Thyroid gland (tissue), 4 donors: ENCODE measurements at regions not wholly inside any gene's neighbourhood (a gene's known extent, or its start where the extent isn't known, plus 50 kb on each side); places are given as distances from the start of the nearest gene placed in this dataset.

Source experiments
- CTCF ChIP-seq, 6 experiments: fragments of 200-600 bp in 3 of 6; fragments of 450-650 bp in 3 of 6; sonication (generic) in 3 of 6; IDR thresholded peaks; one replicate each; pipeline ENCODE4 v1.5.1; 2016 to 2019; ENCODE audit warnings: antibody characterized with exemption in 6 of 6, mild to moderate bottlenecking in 2 of 6, inconsistent platforms in 1 of 6, moderate library complexity in 1 of 6
- POLR2A ChIP-seq, 2 donors: fragments of 450-650 bp; IDR thresholded peaks; one replicate each; pipeline ENCODE4 v1.6.1; 2017; ENCODE audit warnings: antibody characterized with exemption in 2 of 2, mild to moderate bottlenecking in 2 of 2, moderate library complexity in 1 of 2

DNA sequence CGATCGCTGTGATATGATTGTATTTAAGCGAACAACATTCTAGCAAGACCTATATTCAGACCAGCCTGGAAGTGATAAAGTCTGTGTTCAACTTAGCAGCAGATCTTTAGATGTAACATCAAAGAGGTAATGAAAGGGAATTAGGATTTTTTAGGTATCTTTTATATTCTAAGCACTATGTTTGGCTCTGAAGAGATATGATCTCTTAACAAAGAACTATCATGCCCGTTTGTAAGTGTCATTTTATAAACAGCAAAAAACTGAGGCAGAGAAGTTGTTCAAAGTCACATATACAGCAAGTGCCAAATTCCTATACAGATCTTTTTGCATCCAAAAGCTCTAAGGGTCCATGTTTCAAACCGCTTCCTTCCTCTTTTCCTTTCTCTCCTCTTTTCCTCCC lies 53.0 kb upstream of the TIAM1 start:
- TF ChIP-seq POLR2A (IDR thresholded peaks at IDR 0.05): no peak
- no peak for TF ChIP-seq CTCF (IDR thresholded peaks at IDR 0.05)
